GM23338 (cell line): ENCODE measurements at regions not wholly inside any gene's neighbourhood (a gene's known extent, or its start where the extent isn't known, plus 50 kb on each side); places are given as distances from the start of the nearest gene placed in this dataset.

Source experiments
- CTCF ChIP-seq, 2 experiments: fragments of 200-600 bp in 1 of 2; sonication (generic) in 1 of 2; conservative IDR thresholded peaks; 2 replicates each; pipeline versions ENCODE4 v1.5.1 to v1.6.1; 2016 to 2017; ENCODE audit warnings: antibody characterized with exemption in 2 of 2, low read depth in 2 of 2, mild to moderate bottlenecking in 2 of 2, moderate library complexity in 1 of 2
- POLR2AphosphoS5 ChIP-seq: IDR thresholded peaks from 2 replicates; pipeline ENCODE4 v1.6.1; 2016; ENCODE audit warnings: antibody characterized with exemption, low read depth
- REST ChIP-seq: IDR thresholded peaks from one replicate; pipeline ENCODE4 v1.6.1; 2018; ENCODE audit warnings: antibody characterized with exemption; ENCODE audit not compliant: unreplicated experiment

GRCh38 chr5:167894631-167895472, 396.6 kb upstream of the WWC1 start:
- TF ChIP-seq CTCF (conservative IDR thresholded peaks at IDR 0.05; ENCODE audit: low read depth in 2 of 2) (no peak), REST (no peak), POLR2AphosphoS5 (no peak)
